IPS DF 6.9 (cell line): ENCODE measurements at regions not wholly inside any gene's neighbourhood (a gene's known extent, or its start where the extent isn't known, plus 50 kb on each side); places are given as distances from the start of the nearest gene placed in this dataset.
"Not testable (repeated sequence)": the region's sequence is repeated elsewhere in the genome, so short reads cannot be mapped to it uniquely, and the experiment has no call there.

Experiments
- DNase-seq: peaks from one replicate; pipeline ENCODE4 v3.0.0-alpha.2; 2013; ENCODE audit warnings: low read depth, low spot score
- H3K27ac ChIP-seq: one replicate; pipeline ENCODE4 v1.5.1; 2013; ENCODE audit warnings: low read length, control low read depth
- H3K27me3 ChIP-seq: 2 replicates; pipeline ENCODE4 v1.6.1; 2013; ENCODE audit warnings: mild to moderate bottlenecking, low read length; ENCODE audit not compliant: control insufficient read depth, insufficient read depth
- H3K36me3 ChIP-seq: 2 replicates; pipeline ENCODE4 v1.6.1; 2013; ENCODE audit warnings: low read length; ENCODE audit not compliant: control insufficient read depth, insufficient read depth
- H3K4me1 ChIP-seq: 2 replicates; pipeline ENCODE4 v1.6.1; 2013; ENCODE audit warnings: low read length; ENCODE audit not compliant: control insufficient read depth, insufficient read depth
- H3K4me3 ChIP-seq: 2 replicates; pipeline ENCODE4 v1.5.1; 2013; ENCODE audit warnings: mild to moderate bottlenecking, low read length
- H3K9me3 ChIP-seq: 2 replicates; pipeline ENCODE4 v1.6.1; 2013; ENCODE audit warnings: low read length, inconsistent platforms; ENCODE audit not compliant: control insufficient read depth, insufficient read depth
- WGBS: extraction: QIAGEN DNeasy Blood & Tissue Kit; methylation state at CpG from one replicate; pipeline ENCODE4 v1.1.7; 2013; ENCODE audit warnings: mixed read lengths, missing lambda C conversion rate; ENCODE audit not compliant: insufficient read length, insufficient coverage; 5-methylcytosine and 5-hydroxymethylcytosine counted together

DNA sequence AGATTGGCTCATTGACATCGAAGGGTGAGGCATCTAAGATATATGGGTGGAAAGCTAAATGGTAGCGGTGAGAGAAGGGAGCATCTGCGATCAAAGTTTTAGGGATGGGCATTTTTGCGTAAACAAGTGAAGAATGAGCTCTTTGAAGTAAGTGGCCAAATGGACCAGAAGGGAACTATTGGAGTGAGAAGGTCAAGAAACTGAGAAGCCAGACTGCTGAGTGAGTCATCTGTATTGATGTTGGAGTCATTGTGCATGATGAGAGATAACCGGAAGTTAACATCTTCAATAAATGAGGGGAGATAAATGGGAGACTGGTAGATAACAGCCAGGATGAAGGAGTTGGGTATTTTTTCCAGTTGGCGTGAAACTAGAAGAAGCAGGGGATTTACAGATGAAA lies 271.9 kb upstream of the PDE3A start:
- Histone ChIP-seq H3K9me3 (no peaks in the 10 kb centered on the region), H3K27ac (no peak overlapping the region), H3K4me1 (peaks cover 4% of the 10 kb centered on the region; the same call in 1 of the 2 replicates), H3K4me3 (no peak overlapping the region), H3K27me3 (no peaks in the 10 kb centered on the region; the same call in 1 of the 2 replicates), H3K36me3 (no peaks in the 10 kb centered on the region)
- DNase-seq, result no peak
- no CpG with 5 or more reads among the region's 6 CpGs for WGBS

DNA sequence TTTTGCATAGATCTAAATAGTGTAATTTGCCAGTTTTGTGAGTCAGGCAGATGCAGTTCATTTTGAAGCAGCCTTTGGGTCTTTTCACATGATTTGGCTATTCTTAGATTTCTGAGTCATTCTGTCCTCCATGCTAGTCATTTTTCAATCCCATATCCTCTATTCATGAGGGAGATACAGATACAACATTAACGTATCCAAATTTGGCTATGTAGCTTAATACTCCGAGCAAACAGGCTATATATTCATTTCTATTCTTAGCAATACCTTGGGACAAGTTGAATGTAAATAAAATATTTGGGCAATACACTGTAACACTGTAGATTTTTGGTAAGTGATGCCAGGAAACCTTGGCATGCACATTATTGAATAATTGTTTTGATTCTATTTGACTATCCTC lies 270.7 kb upstream of the PDE3A start:
- H3K27ac ChIP-seq, result no peak overlapping the region
- H3K4me3 ChIP-seq, result no peak overlapping the region
- no peaks in the 10 kb centered on the region for H3K36me3 ChIP-seq
- H3K27me3 ChIP-seq, result no peaks in the 10 kb centered on the region
- no peak for DNase-seq
- WGBS, result no CpG with 5 or more reads among the region's 2 CpGs
- peaks cover 4% of the 10 kb centered on the region; the same call in 1 of the 2 replicates for H3K4me1 ChIP-seq
- no peaks in the 10 kb centered on the region for H3K9me3 ChIP-seq

GRCh38 chr12:20099395-20100183 lies 268.7 kb upstream of the PDE3A start:
- Histone ChIP-seq H3K4me3 (no peak overlapping the region), H3K36me3 (no peaks in the 10 kb centered on the region), H3K27ac (no peak overlapping the region), H3K4me1 (peaks cover 4% of the 10 kb centered on the region; the same call in 1 of the 2 replicates), H3K27me3 (no peaks in the 10 kb centered on the region), H3K9me3 (no peaks in the 10 kb centered on the region)
- no peak for DNase-seq
- no CpG with 5 or more reads among the region's 5 CpGs for WGBS

GRCh38 chr12:20101046-20101445 lies 267.3 kb upstream of the PDE3A start:
- H3K36me3 ChIP-seq, result no peaks in the 10 kb centered on the region
- no CpG with 5 or more reads among the region's 5 CpGs for WGBS

DNA sequence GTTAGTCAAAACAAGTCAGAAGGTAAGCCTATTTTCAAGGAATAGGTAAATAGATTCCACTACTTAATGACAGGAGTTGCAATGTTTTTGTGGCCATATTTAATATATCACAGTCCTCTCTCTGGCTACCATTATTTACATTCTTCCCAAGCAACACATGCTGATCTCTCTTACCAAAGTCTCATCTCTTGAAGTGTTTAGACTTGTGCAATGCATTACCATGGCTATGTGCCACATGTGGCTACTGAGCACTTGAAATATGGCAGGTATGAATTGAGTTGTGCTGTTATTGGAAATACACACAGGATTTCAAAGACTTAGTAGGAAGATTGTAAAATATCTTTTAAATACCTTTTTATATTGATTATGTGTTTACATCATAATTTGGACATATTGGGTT lies 262.4 kb upstream of the PDE3A start:
- no peak overlapping the region for H3K27ac ChIP-seq
- H3K4me1 ChIP-seq, result peaks cover 3% of the 10 kb centered on the region; the same call in 1 of the 2 replicates
- no peaks in the 10 kb centered on the region for H3K27me3 ChIP-seq
- H3K9me3 ChIP-seq, result no peaks in the 10 kb centered on the region
- DNase-seq, result no peak
- H3K36me3 ChIP-seq, result no peaks in the 10 kb centered on the region
- H3K4me3 ChIP-seq, result no peak overlapping the region

More at GRCh38 chr12:20101046-20101445, 267.3 kb upstream of the PDE3A start:
- Histone ChIP-seq H3K4me1 (peaks cover 4% of the 10 kb centered on the region; the same call in 1 of the 2 replicates), H3K9me3 (no peaks in the 10 kb centered on the region), H3K27ac (no peak overlapping the region), H3K4me3 (no peak overlapping the region), H3K27me3 (no peaks in the 10 kb centered on the region)
- DNase-seq, result no peak

DNA sequence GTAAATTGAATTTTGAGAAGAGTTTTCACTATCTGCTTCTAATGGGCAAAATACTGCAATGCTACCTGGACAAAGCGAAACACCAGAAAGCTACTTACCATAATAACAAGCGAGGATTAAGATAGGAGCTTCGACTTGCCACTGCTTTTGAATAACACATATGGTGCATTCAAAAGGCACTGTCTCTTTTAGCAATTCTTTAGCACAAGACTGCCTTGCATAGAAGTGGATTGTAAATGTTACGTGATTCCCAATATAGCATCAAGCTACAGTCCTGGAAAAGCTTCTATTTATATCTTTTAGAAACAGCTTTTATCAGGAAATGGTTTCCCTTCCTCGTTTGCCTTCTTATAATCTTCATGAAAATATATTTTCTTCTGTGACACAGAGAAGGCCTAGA lies 258.7 kb upstream of the PDE3A start:
- no CpG with 5 or more reads among the region's 5 CpGs for WGBS
- H3K27ac ChIP-seq, result no peak overlapping the region

DNA sequence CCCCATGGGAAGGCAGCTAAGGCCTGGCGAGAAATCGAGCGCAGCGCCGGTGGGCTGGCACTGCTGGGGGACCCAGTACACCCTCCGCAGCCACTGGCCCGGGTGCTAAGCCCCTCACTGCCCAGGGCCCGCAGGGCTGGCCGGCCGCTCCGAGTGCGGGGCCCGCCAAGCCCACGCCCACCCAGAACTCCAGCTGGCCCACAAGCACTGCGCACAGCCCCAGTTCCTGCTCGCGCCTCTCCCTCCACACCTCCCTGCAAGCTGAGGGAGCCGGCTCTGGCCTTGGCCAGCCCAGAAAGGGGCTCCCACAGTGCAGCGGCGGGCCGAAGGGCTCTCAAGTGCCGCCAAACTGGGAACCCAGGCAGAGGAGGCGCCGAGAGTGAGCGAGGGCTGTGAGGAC lies 253.0 kb upstream of the PDE3A start:
- no CpG with 5 or more reads among the region's 25 CpGs for WGBS
- not testable (repeated sequence) for H3K4me3 ChIP-seq, H3K9me3 ChIP-seq

More for the DNA sequence above, 258.7 kb upstream of the PDE3A start:
- Histone ChIP-seq H3K4me1 (no peaks in the 10 kb centered on the region), H3K4me3 (no peak overlapping the region), H3K9me3 (no peaks in the 10 kb centered on the region), H3K27me3 (no peaks in the 10 kb centered on the region), H3K36me3 (no peaks in the 10 kb centered on the region)
- DNase-seq, result no peak

GRCh38 chr12:20119596-20120402 lies 248.5 kb upstream of the PDE3A start:
- no peak for DNase-seq
- Histone ChIP-seq H3K9me3 (no peaks in the 10 kb centered on the region), H3K27ac (no peak overlapping the region), H3K27me3 (no peaks in the 10 kb centered on the region), H3K4me3 (no peak overlapping the region), H3K4me1 (no peaks in the 10 kb centered on the region), H3K36me3 (no peaks in the 10 kb centered on the region)
- WGBS, result 100% methylated on average over 2 of the region's 11 CpGs

More for the DNA sequence above, 253.0 kb upstream of the PDE3A start:
- H3K27me3 ChIP-seq, DNase-seq, H3K36me3 ChIP-seq, H3K27ac ChIP-seq, H3K4me1 ChIP-seq: not testable (repeated sequence)

- H3K36me3 ChIP-seq, result no peaks in the 10 kb centered on the region
- no peaks in the 10 kb centered on the region for H3K4me1 ChIP-seq
- no peak for DNase-seq
- no peaks in the 10 kb centered on the region for H3K27me3 ChIP-seq
- no peak overlapping the region for H3K27ac ChIP-seq
- H3K4me3 ChIP-seq, result no peak overlapping the region
- H3K9me3 ChIP-seq, result no peaks in the 10 kb centered on the region
Measured at GRCh38 chr12:20120403-20120725, 248.0 kb upstream of the PDE3A start.

DNA sequence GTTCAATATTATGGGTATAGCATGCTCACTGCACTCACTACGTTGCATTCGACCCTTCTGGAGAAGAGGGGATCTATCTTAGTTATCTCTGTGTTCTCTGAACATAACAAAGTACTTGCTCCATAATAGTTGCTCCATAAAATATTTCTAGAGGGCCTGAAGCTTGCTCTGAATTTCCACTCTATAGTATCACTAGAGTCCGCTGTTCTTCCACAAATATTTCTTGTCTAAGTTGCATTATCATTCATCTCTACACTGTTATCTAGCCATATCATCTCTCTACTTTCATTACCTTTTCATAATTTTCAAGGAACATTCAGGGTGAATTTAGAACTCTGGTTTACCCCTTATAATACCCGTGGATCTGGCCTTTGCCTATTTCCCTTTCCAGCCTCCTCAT lies 246.1 kb upstream of the PDE3A start:
- H3K27ac ChIP-seq, result no peak overlapping the region
- WGBS, result no CpG with 5 or more reads among the region's 4 CpGs
- H3K36me3 ChIP-seq, result no peaks in the 10 kb centered on the region
- H3K4me3 ChIP-seq, result no peak overlapping the region
- H3K9me3 ChIP-seq, result no peaks in the 10 kb centered on the region
- no peaks in the 10 kb centered on the region for H3K4me1 ChIP-seq
- H3K27me3 ChIP-seq, result no peaks in the 10 kb centered on the region
- no peak for DNase-seq
